Suprapubic skin (tissue), 4 donors: ENCODE measurements at regions not wholly inside any gene's neighbourhood (a gene's known extent, or its start where the extent isn't known, plus 50 kb on each side); places are given as distances from the start of the nearest gene placed in this dataset.

Source experiments
- DNase-seq, 2 donors: peaks; one replicate each; pipeline ENCODE4 v3.0.0-alpha.2; 2019; ENCODE audit warnings: low spot score in 2 of 2
- H3K27ac ChIP-seq: fragments of 200-600 bp; sonication (generic); one replicate; pipeline ENCODE4 v1.5.1; 2019
- H3K27me3 ChIP-seq: fragments of 200-600 bp; sonication (generic); one replicate; pipeline ENCODE4 v1.5.1; 2019
- H3K36me3 ChIP-seq: fragments of 200-600 bp; sonication (generic); one replicate; pipeline ENCODE4 v1.5.1; 2019
- H3K4me1 ChIP-seq: fragments of 200-600 bp; sonication (generic); one replicate; pipeline ENCODE4 v1.5.1; 2019
- H3K4me3 ChIP-seq: fragments of 200-600 bp; sonication (generic); one replicate; pipeline ENCODE4 v1.5.1; 2019; ENCODE audit warnings: mild to moderate bottlenecking
- H3K9me3 ChIP-seq: fragments of 200-600 bp; sonication (generic); one replicate; pipeline ENCODE4 v1.5.1; 2019
- CTCF ChIP-seq, 2 donors: fragments of 200-600 bp in 1 of 2; fragments of 450-650 bp in 1 of 2; sonication (generic) in 1 of 2; IDR thresholded peaks; one replicate each; pipeline ENCODE4 v1.5.1; 2016 to 2019; ENCODE audit warnings: antibody characterized with exemption in 2 of 2, mild to moderate bottlenecking in 1 of 2, moderate library complexity in 1 of 2
- EP300 ChIP-seq: sonication (generic); formaldehyde crosslinking; IDR thresholded peaks from one replicate; pipeline ENCODE4 v1.6.1; 2017; ENCODE audit warnings: antibody characterized with exemption
- POLR2A ChIP-seq, 2 donors: fragments of 450-650 bp; IDR thresholded peaks; one replicate each; pipeline ENCODE4 v1.6.1; 2017; ENCODE audit warnings: antibody characterized with exemption in 2 of 2, mild to moderate bottlenecking in 2 of 2, moderate library complexity in 2 of 2
- POLR2AphosphoS5 ChIP-seq, 3 donors: sonication (generic); formaldehyde crosslinking; IDR thresholded peaks; one replicate each; pipeline ENCODE4 v1.6.1; 2017; ENCODE audit warnings: antibody characterized with exemption in 3 of 3
- WGBS: methylation state at CpG from one replicate; pipeline ENCODE4 v1.1.5; 2018; 5-methylcytosine and 5-hydroxymethylcytosine counted together

GRCh38 chr4:117489107-117489506, 403.7 kb upstream of the TRAM1L1 start:
- H3K36me3 ChIP-seq = no peaks in the 10 kb centered on the region
- H3K4me3 ChIP-seq = no peak overlapping the region
- WGBS = 67% methylated on average over 2 of the region's 2 CpGs
- no peak overlapping the region for H3K27ac ChIP-seq
- TF ChIP-seq CTCF (IDR thresholded peaks at IDR 0.05) (no peak), EP300 (no peak), POLR2A (IDR thresholded peaks at IDR 0.05) (no peak), POLR2AphosphoS5 (IDR thresholded peaks at IDR 0.05) (no peak)
- no peak for DNase-seq
- H3K4me1 ChIP-seq = no peaks in the 10 kb centered on the region
- no peaks in the 10 kb centered on the region for H3K27me3 ChIP-seq
- no peaks in the 10 kb centered on the region for H3K9me3 ChIP-seq

- Histone ChIP-seq H3K36me3 (no peaks in the 10 kb centered on the region), H3K4me3 (no peak overlapping the region), H3K27ac (no peak overlapping the region), H3K9me3 (no peaks in the 10 kb centered on the region), H3K4me1 (no peaks in the 10 kb centered on the region), H3K27me3 (no peaks in the 10 kb centered on the region)
- DNase-seq = no peak
- 54% methylated on average over 3 of the region's 3 CpGs for WGBS
- TF ChIP-seq POLR2AphosphoS5 (IDR thresholded peaks at IDR 0.05) (no peak), EP300 (no peak), CTCF (IDR thresholded peaks at IDR 0.05) (no peak), POLR2A (IDR thresholded peaks at IDR 0.05) (no peak)
Observed at GRCh38 chr4:117491516-117491915, 406.1 kb upstream of the TRAM1L1 start.

GRCh38 chr4:117495802-117496201, 410.4 kb upstream of the TRAM1L1 start:
- H3K27me3 ChIP-seq = no peaks in the 10 kb centered on the region
- no peak for TF ChIP-seq EP300
- TF ChIP-seq POLR2AphosphoS5 (IDR thresholded peaks at IDR 0.05) = no peak
- no peak for TF ChIP-seq POLR2A (IDR thresholded peaks at IDR 0.05)
- no peak for TF ChIP-seq CTCF (IDR thresholded peaks at IDR 0.05)
- no peak for DNase-seq
- no peaks in the 10 kb centered on the region for H3K36me3 ChIP-seq
- H3K4me3 ChIP-seq = no peak overlapping the region
- 88% methylated on average over 1 of the region's 1 CpG for WGBS
- no peaks in the 10 kb centered on the region for H3K9me3 ChIP-seq
- no peak overlapping the region for H3K27ac ChIP-seq
- H3K4me1 ChIP-seq = no peaks in the 10 kb centered on the region

- Histone ChIP-seq H3K4me3 (no peak overlapping the region), H3K9me3 (no peaks in the 10 kb centered on the region)
- 85% methylated on average over 2 of the region's 2 CpGs for WGBS
Observed at GRCh38 chr4:117512414-117512813, 427.0 kb upstream of the TRAM1L1 start.

More at GRCh38 chr4:117512414-117512813, 427.0 kb upstream of the TRAM1L1 start:
- TF ChIP-seq POLR2AphosphoS5 (IDR thresholded peaks at IDR 0.05) (no peak), POLR2A (IDR thresholded peaks at IDR 0.05) (no peak), CTCF (IDR thresholded peaks at IDR 0.05) (no peak), EP300 (no peak)
- Histone ChIP-seq H3K4me1 (no peaks in the 10 kb centered on the region), H3K36me3 (no peaks in the 10 kb centered on the region), H3K27me3 (no peaks in the 10 kb centered on the region), H3K27ac (no peak overlapping the region)
- no peak for DNase-seq
